ENCODE measurements at regions not wholly inside any gene's neighbourhood (a gene's known extent, or its start where the extent isn't known, plus 50 kb on each side); places are given as distances from the start of the nearest gene placed in this dataset.
"Not testable (repeated sequence)": the region's sequence is repeated elsewhere in the genome, so short reads cannot be mapped to it uniquely, and the experiment has no call there.

- DNase-seq = no peak
Measured at GRCh38 chr5:57429513-57430120, 53.0 kb downstream of the ACTBL2 start.

- not testable (repeated sequence) for DNase-seq
Measured at GRCh38 chr5:57429021-57429420, 53.6 kb downstream of the ACTBL2 start.

DNA sequence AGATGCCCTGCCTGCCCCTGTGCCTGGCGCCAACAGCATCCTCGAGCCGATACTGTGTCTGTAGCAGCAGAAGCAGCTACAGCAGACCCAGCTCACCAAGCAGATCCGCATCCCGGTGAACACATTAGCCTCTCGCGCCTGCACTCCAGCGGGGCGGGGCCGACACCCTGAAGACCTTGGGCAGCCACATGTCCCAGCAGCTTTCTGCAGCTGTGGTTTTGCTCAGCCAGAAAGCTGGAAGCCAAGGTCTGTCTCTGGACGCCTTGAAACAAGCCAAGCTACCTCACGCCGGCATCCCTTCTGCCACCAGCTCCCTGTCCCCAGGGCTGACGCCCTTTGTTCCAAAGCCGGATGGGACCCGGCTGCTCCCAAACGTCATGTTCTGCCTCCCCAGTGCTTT, 59.6 kb downstream of the ACTBL2 start:
- DNase-seq = no peak

GRCh38 chr5:57422341-57422740, 60.3 kb downstream of the ACTBL2 start:
- DNase-seq = no peak

DNA sequence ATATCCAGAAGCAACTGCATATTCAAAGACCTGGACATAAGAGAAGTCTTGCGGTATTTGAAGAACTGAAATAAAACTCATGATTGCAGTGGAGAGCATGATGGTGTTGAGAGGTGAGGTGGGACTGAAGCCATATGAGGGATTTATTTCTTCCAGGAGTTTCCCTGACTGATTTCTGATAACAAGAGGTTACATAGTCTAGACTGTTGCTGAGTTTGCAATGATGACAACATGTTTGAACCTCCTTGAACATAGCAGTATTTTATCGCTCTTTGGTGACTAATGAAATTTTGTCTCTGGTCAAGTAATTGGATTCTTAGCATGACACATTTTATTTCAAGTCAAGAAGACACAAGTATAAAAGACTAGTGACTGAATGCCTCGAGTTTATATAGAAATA, 61.8 kb downstream of the ACTBL2 start:
- no peak for DNase-seq

DNA sequence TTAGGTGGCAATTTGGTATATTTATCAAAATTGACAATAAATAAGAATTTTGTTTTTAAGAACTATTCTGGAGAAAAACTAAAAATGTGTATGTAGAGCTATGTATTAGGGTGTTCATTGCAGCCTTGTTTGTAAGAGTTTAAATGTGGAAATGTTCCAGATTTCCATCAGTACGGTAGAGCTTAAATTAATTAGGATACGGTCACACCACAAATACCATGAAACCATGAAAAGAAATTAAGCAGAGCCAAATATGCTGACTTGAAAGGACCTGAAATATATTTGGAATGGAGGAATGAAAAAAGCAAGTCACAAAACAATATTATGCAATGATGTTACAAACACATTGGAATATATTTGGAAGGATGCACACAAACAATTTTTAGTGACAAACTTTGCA, 64.6 kb downstream of the ACTBL2 start:
- no peak for DNase-seq

DNA sequence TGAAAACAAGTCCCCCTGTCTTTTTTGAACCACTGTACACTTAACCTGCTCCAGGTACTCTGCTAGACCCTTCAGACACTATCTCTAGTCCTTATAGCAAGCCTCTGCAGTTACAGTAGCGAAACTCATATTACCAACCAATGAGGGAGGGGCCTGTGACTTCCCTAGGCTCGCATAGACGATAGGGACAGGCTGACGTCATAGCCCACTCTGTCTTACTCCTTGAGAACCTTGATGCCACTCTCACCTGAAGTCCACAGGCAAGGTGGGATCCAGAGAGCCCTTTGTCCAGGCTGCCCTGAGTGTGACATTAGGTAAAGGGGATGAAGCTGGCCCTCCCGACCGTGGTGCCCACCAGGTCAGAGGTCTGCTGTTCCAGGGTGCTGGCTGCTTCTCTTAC, 65.3 kb downstream of the ACTBL2 start:
- DNase-seq = no peak

GRCh38 chr5:57416278-57416994, 66.2 kb downstream of the ACTBL2 start:
- DNase-seq = no peak

DNA sequence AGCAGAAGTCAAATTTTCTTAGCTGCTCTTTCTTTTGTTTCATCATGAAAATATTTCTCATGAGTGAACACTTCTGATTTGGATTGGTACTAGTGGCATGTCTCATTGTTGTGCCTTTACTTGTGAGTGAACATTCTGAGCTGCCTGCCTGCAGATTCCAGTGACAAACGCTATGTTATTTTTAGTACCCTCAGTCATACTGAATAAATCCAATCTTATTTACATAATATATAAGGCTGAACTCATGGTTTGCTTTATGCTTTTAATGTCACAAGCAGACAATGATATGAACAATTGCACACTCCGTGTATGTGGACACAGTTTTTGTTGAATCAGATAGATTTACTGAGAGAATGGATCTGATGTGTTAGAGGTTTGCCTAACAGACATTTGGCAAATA, 67.8 kb downstream of the ACTBL2 start:
- DNase-seq = no peak

DNA sequence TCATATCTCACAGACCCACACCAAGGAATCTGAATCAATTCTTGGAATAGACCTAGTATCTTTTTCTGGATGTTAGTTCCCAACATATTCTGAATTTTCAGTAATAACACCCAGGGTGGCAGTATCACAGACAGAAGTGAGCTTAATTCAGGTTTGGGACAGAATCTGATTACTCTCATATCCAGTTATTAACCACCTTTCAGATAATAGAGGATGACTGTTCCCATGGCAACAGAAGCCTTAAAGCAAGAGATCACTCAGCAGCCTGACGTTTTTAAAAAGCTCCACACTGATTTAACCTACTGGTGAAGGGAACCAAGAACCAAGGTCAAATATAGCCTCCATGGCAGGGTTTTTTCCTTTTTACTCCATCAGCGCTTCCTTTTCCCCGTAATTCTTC, 68.4 kb downstream of the ACTBL2 start:
- DNase-seq = no peak

GRCh38 chr5:57413145-57413544, 69.5 kb downstream of the ACTBL2 start:
- DNase-seq = no peak

- DNase-seq = no peak
Measured at GRCh38 chr5:57412680-57413079, 69.9 kb downstream of the ACTBL2 start.

DNA sequence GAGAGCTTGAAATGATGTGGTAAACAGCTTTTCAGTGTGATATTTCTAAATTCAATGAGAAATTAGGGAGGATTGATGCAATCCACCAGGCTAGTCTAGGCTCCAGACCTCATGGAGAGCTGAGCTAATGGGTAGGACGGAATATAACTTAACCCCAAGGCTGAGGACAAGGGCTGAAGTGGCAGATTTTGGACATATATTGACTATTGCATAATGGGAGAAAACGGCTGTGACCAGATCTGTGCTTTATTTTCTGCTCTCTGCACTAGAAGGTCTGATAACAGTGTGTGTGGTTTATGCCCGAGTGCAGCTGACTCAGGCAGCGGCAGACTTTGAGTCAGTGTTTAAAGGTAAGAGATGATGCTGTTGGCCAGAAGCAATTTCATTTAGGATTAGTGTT, 70.6 kb downstream of the ACTBL2 start:
- no peak for DNase-seq

- DNase-seq = no peak
Measured at GRCh38 chr5:57410374-57411320, 72.0 kb downstream of the ACTBL2 start.

DNA sequence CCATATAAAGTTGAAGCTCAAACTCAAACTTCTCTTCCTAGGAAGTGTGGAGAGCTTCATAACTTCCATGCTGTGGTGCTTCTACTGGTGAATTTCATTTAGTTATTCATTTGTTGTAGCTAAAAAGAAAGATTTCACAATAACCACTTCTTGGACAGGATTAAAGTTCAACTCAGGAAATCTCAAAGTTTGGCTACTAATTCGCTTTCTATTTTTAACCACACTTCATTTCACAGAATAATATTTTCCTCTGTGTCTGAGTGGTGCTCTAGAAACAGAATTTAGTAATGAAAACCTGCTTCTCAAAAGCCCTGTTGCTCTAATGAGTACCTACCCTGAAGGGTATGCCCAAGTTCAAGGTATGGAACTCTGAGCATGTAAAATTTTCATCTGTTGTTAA, 73.9 kb downstream of the ACTBL2 start:
- DNase-seq = no peak

- no peak for DNase-seq
Measured at GRCh38 chr5:57408285-57408684, 74.3 kb downstream of the ACTBL2 start.

- DNase-seq = no peak
Measured at GRCh38 chr5:57407391-57407790, 75.2 kb downstream of the ACTBL2 start.

DNA sequence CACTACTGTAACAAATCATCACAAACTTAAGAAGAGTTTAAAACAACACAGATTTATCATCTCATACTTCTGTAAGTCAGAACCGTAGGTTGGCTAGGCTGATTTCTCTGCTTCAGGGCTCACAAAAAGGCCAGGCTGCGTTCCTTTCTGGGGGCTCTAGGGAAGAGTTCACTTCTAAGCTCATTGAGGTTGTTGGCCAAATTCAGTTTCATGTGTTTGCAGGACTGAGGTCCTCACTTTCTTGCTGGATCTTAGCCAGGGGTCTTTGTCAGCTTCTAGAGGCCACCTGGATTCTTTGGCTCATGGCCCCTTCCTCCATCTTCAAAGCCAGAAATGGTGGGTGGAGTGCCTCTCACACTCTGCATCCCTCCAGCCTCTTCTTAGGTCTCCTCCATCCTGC, 76.0 kb downstream of the ACTBL2 start:
- no peak for DNase-seq

- DNase-seq = no peak
Measured at GRCh38 chr5:57405984-57406383, 76.6 kb downstream of the ACTBL2 start.

GRCh38 chr5:57402761-57403160, 79.8 kb downstream of the ACTBL2 start:
- DNase-seq = no peak

GRCh38 chr5:57402348-57402747, 80.3 kb downstream of the ACTBL2 start:
- DNase-seq = no peak

DNA sequence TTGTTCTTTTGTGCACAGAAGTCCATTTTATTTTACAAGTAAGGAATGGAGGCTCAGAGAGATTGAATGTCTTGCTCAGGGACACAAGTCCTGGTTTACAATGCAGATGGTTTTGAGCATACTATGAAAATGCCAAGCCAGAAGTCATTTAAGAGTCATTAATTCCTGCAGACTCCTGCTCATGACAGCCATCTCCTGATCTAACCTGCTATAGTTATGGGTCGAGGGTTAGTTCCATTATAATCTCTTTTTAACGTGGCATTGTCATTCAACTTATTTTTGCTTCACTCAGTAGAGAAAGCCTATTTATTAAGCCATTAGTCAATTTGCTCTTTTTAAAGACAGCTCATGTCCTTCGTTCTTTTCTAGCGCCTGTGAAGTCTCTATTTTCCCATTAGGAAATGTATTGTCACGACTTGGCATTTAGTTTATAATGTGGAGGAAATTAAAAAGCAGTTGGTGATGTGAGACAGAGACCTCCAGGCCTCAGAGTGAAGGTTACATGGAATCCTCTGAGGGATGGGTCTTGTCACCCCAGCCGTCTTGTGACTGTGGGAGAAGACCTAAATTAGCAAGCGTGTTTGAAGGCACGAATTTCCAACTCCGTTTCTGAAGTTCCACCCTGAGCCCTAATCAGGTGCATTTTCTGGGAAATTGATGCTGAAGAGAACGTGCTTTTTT, 84.1 kb downstream of the ACTBL2 start:
- no peak for DNase-seq

DNA sequence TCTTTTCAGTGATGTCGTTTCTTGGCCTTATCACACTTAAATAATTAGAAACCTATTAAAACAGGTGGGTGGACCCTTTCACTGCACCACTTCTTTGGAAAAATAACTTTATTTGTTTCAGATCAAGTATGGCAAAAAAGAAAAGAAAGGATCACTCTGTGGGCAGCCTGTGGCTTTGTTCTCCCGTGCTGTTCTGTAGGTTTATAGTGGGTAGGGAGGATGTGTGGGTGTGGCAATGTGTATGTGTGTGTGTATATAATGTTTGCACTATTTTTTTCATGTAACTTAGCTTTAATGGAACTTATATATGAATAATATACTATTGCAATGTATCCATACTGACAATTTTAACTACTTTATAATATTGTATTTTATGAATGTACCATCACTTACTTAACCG, 85.9 kb downstream of the ACTBL2 start:
- no peak for DNase-seq
